Upper lobe of left lung (tissue), 6 donors: ENCODE measurements at regions not wholly inside any gene's neighbourhood (a gene's known extent, or its start where the extent isn't known, plus 50 kb on each side); places are given as distances from the start of the nearest gene placed in this dataset.

Source experiments
- ATAC-seq, 2 donors: fragments of 200-7000 bp; cut with Tn5 transposase; one replicate each; pipeline ENCODE4 v1.9.1; 2022; ENCODE audit warnings: mild to moderate bottlenecking in 2 of 2, moderate library complexity in 2 of 2; ENCODE audit not compliant: low FRiP score in 2 of 2
- DNase-seq, 2 donors: peaks; one replicate each; pipeline ENCODE4 v3.0.0-alpha.2; 2019 to 2020
- H3K27ac ChIP-seq, 4 donors: fragments of 200-600 bp; sonication (generic); one replicate each; pipeline ENCODE4 v1.5.1; 2016 to 2019
- H3K27me3 ChIP-seq, 4 donors: fragments of 200-600 bp; sonication (generic); one replicate each; pipeline ENCODE4 v1.5.1; 2017 to 2019
- H3K36me3 ChIP-seq, 4 donors: fragments of 200-600 bp; sonication (generic); one replicate each; pipeline ENCODE4 v1.5.1; 2016 to 2019
- H3K4me1 ChIP-seq, 4 donors: fragments of 200-600 bp; sonication (generic); one replicate each; pipeline ENCODE4 v1.5.1; 2018 to 2019
- H3K4me3 ChIP-seq, 4 donors: fragments of 200-600 bp; sonication (generic); one replicate each; pipeline ENCODE4 v1.5.1; 2017 to 2019; ENCODE audit warnings: mild to moderate bottlenecking in 2 of 4, moderate library complexity in 1 of 4
- H3K9me3 ChIP-seq, 4 donors: fragments of 200-600 bp; sonication (generic); one replicate each; pipeline ENCODE4 v1.5.1; 2018 to 2019
- EP300 ChIP-seq, 4 donors: sonication (generic); formaldehyde crosslinking; IDR thresholded peaks; one replicate each; pipeline ENCODE4 v1.5.1; 2017; ENCODE audit warnings: antibody characterized with exemption in 4 of 4, control low read depth in 2 of 4
- POLR2A ChIP-seq, 4 donors: fragments of 450-650 bp; IDR thresholded peaks; one replicate each; pipeline ENCODE4 v1.5.1; 2016 to 2017; ENCODE audit warnings: antibody characterized with exemption in 4 of 4, mild to moderate bottlenecking in 2 of 4
- POLR2AphosphoS5 ChIP-seq, 2 donors: sonication (generic); formaldehyde crosslinking; IDR thresholded peaks; one replicate each; pipeline ENCODE4 v1.5.1; 2017; ENCODE audit warnings: antibody characterized with exemption in 2 of 2
- WGBS, 2 donors: methylation state at CpG; one replicate each; pipeline ENCODE4 v1.1.5; 2017 to 2018; 5-methylcytosine and 5-hydroxymethylcytosine counted together
- TF ChIP-seq, protein P1 (sequence below), 6 experiments: fragments of 450-650 bp in 4 of 6; fragments of 200-600 bp in 2 of 6; sonication (generic) in 2 of 6; IDR thresholded peaks; one replicate each; pipeline ENCODE4 v1.5.1; 2016 to 2019; ENCODE audit warnings: antibody characterized with exemption in 6 of 6
- donor health status: DM: no; HTN: no; CAD: no; lungs with moderate emphysema.
- donor health status: DM: no; HTN: yes; CAD: no; lungs with severe emphysema.

DNA sequence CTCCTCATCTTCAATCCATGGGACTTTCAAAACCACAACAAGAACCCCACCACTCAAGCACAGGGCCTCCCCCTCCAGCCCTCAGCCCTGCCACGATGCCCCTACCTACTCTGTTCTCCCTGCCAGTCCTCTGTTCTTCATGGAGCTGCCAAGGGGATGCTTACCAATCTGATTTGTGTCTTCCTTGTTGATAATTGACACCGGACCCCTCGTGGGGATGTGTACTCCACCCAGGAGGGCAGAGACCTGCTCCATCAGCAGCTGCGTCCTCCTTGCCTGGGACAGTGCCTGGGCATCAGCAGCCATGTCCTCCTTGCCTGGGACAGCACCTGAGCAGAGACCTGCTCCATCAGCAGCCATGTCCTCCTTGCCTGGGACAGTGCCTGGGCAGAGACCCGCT, 1489.2 kb downstream of the TBC1D22A start:
- Histone ChIP-seq H3K4me1 (peaks cover 0 to 17% (median 9%) of the 10 kb centered on the region in 4 donors), H3K9me3 (no peaks in the 10 kb centered on the region), H3K27me3 (no peaks in the 10 kb centered on the region), H3K36me3 (no peaks in the 10 kb centered on the region), H3K27ac (no peak overlapping the region), H3K4me3 (no peak overlapping the region)
- DNase-seq (no peak), ATAC-seq (no peak)
- WGBS, 2 donors, result 73 to 80% methylated on average over 4 of the region's 5 CpGs
- no peak for TF ChIP-seq POLR2AphosphoS5 (IDR thresholded peaks at IDR 0.05)
- no peak for TF ChIP-seq EP300 (IDR thresholded peaks at IDR 0.05)
- TF ChIP-seq, protein P1, sequence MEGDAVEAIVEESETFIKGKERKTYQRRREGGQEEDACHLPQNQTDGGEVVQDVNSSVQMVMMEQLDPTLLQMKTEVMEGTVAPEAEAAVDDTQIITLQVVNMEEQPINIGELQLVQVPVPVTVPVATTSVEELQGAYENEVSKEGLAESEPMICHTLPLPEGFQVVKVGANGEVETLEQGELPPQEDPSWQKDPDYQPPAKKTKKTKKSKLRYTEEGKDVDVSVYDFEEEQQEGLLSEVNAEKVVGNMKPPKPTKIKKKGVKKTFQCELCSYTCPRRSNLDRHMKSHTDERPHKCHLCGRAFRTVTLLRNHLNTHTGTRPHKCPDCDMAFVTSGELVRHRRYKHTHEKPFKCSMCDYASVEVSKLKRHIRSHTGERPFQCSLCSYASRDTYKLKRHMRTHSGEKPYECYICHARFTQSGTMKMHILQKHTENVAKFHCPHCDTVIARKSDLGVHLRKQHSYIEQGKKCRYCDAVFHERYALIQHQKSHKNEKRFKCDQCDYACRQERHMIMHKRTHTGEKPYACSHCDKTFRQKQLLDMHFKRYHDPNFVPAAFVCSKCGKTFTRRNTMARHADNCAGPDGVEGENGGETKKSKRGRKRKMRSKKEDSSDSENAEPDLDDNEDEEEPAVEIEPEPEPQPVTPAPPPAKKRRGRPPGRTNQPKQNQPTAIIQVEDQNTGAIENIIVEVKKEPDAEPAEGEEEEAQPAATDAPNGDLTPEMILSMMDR (IDR thresholded peaks at IDR 0.05), result no peak
- TF ChIP-seq POLR2A (IDR thresholded peaks at IDR 0.05), result no peak

DNA sequence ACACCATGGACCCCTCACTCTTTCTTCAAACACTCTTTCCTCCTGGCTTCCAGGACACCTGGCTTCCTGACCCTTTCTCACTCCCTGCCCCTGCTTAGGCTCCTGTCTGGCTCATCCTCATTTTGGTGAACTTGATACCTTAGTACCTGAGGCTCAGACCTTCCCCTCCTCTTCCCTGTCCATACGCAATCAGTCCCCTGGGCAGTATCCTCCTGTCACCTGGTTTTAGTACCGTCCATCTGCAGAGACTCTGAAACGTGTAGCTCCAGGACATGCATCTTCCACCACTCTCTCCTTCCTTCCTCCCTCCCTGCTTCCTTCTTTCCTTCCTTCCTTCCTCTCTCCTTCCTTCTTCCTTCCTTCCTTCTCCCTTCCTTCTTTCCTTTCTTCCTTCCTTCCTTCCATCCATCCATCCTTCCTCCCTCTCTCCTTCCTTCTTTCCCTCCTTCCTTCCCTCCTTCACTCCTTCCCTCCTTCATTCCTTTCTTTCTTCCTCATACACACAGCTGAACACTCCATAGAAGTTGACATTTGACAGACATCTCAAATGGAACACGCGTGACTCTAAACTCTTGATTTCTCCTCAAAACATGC, 1488.6 kb downstream of the TBC1D22A start:
- peaks cover 0 to 17% (median 9%) of the 10 kb centered on the region in 4 donors for H3K4me1 ChIP-seq
- no peak overlapping the region for H3K27ac ChIP-seq
- no peak overlapping the region for H3K4me3 ChIP-seq
- H3K27me3 ChIP-seq, result no peaks in the 10 kb centered on the region
- no peaks in the 10 kb centered on the region for H3K9me3 ChIP-seq
- DNase-seq (no peak), ATAC-seq (no peak)
- H3K36me3 ChIP-seq, result no peaks in the 10 kb centered on the region
- no peak for TF ChIP-seq POLR2AphosphoS5 (IDR thresholded peaks at IDR 0.05)
- TF ChIP-seq POLR2A (IDR thresholded peaks at IDR 0.05), result no peak
- TF ChIP-seq EP300 (IDR thresholded peaks at IDR 0.05), result no peak
- TF ChIP-seq, protein P1 (IDR thresholded peaks at IDR 0.05), result no peak
- WGBS, 2 donors, result 81 to 83% methylated on average over 5 of the region's 5 CpGs

DNA sequence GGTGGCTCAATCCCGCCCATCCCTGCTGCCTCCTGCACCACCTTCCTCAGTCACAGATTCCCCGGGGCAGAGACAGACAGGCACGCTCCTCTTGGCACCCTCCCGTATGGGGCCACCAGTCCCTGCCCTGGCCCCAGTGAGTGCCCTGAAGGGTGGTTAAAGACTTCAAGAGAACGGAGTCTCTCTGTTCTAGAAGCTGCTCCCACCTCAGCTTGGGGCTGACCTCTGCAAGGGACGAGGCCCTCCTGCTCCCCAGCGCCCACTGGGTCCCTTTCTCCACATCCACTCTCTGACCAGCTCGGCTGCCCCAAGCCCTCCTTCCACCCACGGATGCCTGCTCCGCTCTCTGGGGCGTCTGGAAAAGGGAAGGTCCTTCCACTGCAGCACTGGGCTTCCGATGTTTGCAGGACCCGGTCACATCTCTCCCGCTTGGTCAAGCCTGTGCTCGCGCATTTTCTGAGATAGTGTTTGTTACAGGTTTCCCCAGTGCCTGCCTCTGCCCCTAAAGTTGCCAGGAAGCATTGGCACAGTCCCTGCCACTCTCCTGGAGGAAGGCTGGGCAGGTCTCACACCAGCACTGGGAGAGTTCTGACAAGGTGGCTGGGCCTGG, 1487.9 kb downstream of the TBC1D22A start:
- H3K36me3 ChIP-seq, result no peaks in the 10 kb centered on the region
- H3K4me1 ChIP-seq, result peaks cover 0 to 17% (median 9%) of the 10 kb centered on the region in 4 donors
- no peaks in the 10 kb centered on the region for H3K9me3 ChIP-seq
- H3K27me3 ChIP-seq, result no peaks in the 10 kb centered on the region
- TF ChIP-seq, protein P1 (IDR thresholded peaks at IDR 0.05), result no peak
- H3K4me3 ChIP-seq, result no peak overlapping the region
- DNase-seq (no peak), ATAC-seq (no peak)
- WGBS, 2 donors, result 79 to 82% methylated on average over 15 to 16 of the region's 16 CpGs
- H3K27ac ChIP-seq, result no peak overlapping the region

DNA sequence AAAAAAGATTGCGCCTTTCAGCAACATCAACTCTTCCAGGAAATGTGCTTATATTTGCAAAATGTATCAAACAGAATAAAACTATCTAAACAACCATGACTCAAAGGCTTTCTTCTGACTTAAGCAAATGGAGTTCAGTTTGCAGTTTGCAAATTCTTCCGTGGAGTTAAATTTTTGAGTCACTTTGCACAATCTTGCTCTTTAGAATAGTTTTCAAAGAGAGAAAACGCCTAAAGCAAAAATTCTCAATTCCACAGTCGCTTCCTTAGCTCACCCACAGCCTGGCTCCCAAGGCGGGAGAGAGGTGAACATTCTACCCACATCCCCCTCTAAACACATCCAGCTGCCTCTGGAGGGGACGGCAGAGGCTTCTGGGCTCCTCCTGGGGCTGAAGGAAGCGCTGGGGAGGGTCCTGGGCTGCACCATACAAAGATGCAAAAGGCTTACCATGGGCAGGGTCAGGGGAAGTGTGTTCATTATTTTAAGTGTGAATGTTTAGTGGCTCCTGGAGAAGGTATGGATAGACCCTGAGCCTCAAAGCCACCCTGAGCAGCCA, 1487.3 kb downstream of the TBC1D22A start:
- WGBS, 2 donors, result 75 to 78% methylated on average over 7 of the region's 7 CpGs
- no peaks in the 10 kb centered on the region for H3K36me3 ChIP-seq
- H3K9me3 ChIP-seq, result no peaks in the 10 kb centered on the region
- H3K27ac ChIP-seq, result no peak overlapping the region
- H3K27me3 ChIP-seq, result no peaks in the 10 kb centered on the region
- H3K4me1 ChIP-seq, result peaks cover 0 to 11% (median 9%) of the 10 kb centered on the region in 4 donors
- DNase-seq, result no peak
- TF ChIP-seq EP300 (IDR thresholded peaks at IDR 0.05) (no peak), POLR2A (IDR thresholded peaks at IDR 0.05) (no peak), POLR2AphosphoS5 (IDR thresholded peaks at IDR 0.05) (no peak)
- TF ChIP-seq, protein P1 (IDR thresholded peaks at IDR 0.05), result no peak
- ATAC-seq, result no peak
- no peak overlapping the region for H3K4me3 ChIP-seq
